DMS153 treated with DMSO at 0.1 percent for 48 hours (cell line): ENCODE measurements at regions not wholly inside any gene's neighbourhood (a gene's known extent, or its start where the extent isn't known, plus 50 kb on each side); places are given as distances from the start of the nearest gene placed in this dataset.

Experiments used
- DNase-seq: peaks from one replicate; lab custom pipeline; 2025; ENCODE audit not compliant: unreplicated experiment; lab: John Stamatoyannopoulos, UW

DNA sequence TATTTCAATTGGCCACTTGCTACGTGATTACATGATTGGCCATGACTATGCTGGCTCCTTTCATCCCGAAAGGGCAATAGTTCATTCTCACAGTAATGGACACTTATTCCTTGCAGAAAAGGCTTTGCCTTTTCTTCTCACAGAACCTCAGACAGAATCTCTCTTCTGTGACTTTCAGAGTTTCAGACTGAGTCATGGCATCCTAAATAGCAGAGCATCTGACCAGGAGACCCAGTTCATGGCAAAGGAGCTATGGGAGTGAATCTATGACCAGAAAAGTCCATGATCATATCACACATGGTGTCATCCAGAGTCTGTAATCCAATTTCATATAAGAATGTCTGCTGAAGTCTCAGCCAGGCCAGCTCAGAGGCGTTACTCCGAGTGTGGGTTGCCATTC lies 263.3 kb upstream of the CLNK start:
- no peak for DNase-seq

GRCh38 chr4:10944321-10944720 lies 259.8 kb upstream of the CLNK start:
- no peak for DNase-seq

DNA sequence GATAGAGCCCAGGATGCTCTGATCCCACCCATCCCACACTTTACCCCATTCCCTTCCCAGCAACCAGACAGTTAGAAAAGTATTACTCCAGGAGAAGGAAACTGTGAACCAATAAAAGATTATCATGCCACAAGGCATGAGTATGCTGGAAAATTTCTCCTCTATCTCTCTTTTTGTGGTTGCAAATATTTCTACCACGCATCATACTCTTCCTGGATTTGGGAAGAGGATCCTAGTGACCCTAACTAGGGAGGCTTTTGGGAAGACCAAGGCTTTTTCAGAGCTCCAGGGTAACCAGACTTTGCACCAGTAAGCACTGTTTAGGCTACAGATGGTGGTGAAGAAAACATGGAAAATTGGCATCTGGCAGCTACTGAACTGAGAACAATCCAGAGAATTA lies 257.6 kb upstream of the CLNK start:
- DNase-seq: no peak

- no peak for DNase-seq
Measured at GRCh38 chr4:10929818-10930217, 245.2 kb upstream of the CLNK start.

DNA sequence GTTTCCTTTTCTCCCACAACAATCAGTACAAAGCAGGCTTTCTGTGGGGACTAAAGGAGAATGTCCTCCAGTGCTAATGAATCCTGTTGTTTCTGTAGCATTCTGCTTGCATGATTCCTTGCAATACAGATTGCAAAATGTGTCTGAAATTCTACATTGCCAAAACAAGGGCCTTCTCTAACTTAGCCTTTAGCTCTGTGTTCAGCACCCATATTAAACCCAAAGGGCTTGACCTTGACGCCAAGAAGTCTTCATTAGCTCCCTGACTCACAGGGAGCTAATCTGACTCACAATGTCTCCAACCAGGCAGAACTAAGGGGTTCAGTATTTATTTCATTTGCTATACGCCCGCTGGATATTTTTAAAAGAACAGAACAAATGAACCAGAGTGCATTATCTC lies 241.4 kb upstream of the CLNK start:
- DNase-seq: no peak

GRCh38 chr4:10924274-10924673 lies 239.7 kb upstream of the CLNK start:
- no peak for DNase-seq

GRCh38 chr4:10917566-10917965 lies 233.0 kb upstream of the CLNK start:
- peak; percentile 83 for DNase-seq

DNA sequence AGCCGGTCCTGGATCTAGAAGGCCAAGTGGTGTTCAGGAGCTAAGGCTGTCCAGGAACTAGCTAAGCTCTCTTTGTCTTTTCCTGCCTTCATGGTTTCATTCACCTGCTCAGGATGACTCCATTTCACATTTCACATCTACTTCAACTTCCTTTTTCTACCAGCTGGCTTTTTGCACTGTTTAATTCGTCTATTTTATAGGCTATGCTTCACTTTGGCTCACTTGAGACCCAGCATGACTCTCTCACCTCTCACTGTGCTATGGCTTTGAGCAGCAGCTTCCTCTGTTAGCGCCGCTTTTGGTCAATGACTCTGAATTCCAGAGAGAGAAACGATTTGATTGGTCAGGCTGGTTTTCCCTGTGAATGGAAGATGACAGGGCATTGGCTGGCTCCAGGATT lies 213.5 kb upstream of the CLNK start:
- DNase-seq: no peak

DNA sequence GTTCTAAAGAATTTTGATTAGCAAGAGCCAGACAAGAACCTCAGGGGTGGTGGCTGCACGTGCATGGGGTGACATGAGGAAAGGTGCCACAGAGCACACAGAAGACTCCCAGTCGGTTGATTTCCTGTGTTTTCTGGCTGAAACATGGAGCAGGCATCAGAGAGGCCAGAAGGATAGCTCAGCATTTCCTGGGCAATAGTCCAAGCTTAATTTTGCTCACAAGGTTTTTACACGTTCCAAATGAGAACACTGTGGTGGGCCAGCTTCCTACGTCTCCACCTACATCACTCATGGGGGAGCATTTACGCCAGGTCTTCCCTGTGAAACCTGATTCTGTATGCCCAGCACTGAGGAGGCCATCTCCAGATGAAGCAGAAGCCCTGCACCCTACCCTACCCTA lies 212.5 kb upstream of the CLNK start:
- no peak for DNase-seq

DNA sequence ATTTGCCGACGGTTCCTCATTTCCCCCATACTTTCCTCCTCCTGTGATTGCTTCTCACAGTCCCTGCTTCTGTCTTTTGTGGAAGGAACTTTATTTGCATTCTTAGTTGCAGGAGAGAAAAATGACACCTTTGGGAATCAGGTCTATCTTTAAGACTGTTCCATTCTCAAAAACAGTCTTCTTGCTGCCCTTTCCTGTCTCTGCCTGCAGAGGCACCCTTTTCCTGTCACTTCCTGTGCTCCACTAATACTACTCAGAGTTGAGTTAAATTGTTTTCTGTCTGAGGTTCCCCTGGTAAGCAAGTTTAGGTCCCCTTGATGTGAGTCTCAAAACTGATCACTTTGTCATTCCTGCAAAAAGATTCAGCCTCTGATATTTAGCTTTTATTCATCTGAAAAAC lies 208.8 kb upstream of the CLNK start:
- no peak for DNase-seq

DNA sequence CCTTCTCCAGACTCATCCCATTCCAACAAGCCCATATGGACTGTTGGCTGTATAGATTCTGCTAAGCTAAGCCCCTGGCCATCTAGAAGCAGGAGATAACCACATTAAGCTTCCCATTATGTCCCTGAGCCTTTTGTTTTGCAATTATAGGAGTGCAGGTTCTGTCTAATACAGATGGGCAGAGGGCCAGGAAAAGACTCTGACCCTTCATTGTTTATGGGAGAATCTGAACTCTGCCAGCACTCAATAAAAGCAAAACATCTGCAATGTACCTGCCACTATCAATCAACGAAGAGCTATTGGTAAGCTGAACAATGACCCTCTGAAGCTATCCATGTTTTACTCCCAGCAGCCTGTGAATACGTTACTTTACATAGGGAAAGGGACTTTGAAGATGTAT lies 207.3 kb upstream of the CLNK start:
- DNase-seq: no peak

- no peak for DNase-seq
Measured at GRCh38 chr4:10889819-10890218, 205.3 kb upstream of the CLNK start.

DNA sequence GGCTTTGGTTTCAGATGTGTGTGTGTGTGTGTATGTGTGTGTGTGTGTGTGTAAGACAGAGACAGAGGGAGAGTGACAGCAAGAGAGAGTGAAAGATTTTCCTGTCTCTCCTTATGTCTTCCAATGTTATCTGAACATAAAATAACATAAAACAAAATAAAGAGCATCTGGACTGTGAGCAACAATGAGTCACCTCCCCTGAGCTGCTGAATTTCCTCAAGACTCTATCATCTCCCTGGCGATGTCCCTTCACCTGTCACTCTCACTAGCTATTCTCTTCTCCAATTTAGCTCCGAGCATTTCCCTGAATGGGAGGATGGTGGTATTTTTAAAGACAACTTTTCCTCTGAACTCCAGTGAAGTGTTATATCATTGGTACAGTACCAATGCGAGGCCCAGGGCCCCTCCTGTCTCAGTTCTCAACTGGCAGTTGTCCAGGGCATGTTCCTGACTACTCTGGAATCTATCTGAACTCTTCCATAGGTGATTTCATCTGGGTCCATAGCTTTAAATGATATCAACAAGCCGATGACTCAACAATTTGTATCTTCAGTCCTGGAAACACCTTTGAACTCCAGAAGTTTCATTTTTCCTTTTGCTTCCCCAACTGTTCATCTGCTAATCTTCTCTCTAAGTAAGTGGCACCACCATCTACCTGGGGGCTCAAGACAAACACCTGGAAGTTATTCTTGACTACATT lies 195.0 kb upstream of the CLNK start:
- DNase-seq: no peak

DNA sequence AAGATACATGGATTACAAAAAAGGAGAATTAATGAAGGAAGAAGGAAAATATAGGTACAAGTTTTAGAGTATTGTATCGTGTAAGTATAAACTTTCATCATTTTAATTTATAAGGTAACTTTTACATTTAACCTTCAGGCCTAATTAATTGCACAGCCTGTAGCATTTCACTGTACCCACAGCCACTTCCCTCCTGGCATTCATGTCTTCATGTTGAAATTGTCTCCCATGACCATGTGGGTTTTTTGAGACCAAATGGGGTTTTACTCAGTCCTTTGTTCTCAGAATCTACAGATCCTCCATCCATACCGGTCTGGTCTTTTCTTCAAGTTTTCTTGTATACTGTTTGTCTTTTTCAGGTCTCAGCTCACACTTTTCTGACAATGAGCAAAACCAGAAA lies 194.3 kb upstream of the CLNK start:
- DNase-seq: no peak

DNA sequence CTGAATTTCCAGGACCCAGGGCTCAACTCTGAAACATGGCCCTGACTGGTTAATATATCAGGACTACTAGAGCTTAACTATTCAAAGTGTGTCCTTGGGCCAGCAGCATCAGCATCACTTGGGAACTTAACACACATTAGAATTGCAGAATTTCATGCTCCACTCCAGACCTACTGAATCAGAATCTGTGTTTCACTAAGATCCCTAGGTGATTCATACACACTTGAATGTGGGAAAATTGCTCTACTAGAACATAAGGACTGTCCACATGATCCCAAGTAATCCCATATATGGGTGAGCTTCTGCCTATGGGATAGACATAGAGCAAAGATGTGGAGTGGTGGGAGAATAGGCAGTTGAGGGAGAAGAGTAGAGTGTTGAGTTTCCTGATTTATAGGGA lies 192.5 kb upstream of the CLNK start:
- DNase-seq: no peak

GRCh38 chr4:10875144-10875799 lies 190.7 kb upstream of the CLNK start:
- DNase-seq: no peak

- no peak for DNase-seq
Measured at GRCh38 chr4:10873809-10874208, 189.2 kb upstream of the CLNK start.

DNA sequence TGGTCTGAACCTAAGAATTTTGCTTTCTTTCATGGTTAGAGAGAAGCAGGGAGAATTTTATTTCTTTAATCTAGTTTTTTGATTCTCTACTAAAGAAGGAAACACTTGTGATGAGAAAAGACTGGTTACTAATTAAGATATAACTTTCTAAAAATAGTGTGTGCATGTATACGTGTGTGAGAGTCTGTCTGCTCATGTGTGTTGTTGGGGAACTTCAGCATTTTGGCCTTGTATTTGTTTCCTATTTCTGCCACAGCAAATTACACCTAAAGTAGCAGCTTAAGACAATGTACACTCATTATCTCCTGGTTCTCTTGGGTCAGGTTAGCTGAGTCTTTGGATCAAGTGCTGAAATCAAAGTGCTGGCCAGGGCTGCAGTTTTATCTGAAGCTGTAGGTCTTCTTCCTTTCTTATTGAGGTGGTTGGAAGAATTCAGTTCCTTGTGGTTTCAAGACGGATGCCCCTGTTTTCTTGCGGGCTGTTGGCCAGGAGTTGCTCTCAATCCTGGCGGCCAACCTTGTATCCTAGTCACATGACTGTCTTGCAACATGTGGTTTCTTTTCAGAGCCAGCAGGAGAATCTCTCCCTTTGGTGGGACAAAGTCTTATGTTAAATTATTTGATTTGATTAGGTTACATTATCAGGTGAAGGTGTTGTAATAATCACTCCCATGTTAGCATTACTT lies 188.4 kb upstream of the CLNK start:
- no peak for DNase-seq

DNA sequence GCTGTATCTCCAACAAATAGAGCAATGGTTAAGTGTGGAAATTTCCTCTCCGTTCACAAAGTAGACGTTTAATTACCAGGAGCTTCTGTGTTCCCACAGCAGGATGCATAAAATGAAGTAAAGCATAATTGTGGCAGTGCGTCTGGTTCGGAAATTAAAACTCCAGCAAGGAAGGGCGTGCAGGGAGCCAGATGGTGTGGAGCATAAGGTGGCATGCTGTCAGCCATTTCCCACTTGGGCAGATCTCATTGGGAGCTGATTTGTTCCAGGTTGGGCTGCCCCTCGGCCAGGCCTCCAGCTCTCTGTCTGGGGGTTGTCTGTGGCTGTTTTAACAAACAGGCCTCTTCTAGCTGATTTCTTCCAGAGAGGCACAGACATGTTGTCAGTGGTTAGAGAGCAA lies 182.1 kb upstream of the CLNK start:
- no peak for DNase-seq

DNA sequence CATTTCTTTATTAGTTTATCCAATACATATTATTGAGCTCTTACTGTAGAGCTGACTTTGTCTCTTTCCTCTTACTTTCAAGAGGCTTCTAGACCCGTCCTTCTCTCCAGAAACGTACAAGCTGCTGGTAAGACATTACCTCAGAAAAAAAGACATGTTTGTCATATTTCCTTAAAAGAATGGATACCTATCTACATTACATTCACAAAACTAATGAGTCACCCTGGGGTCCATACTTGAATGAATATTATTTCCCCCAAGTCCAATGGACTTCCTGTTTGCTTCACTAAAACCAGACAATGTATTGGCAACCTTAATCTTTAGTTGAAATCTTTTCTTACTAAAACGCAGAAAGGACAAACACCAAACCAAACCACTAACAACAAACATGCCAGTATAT lies 176.5 kb upstream of the CLNK start:
- no peak for DNase-seq

- no peak for DNase-seq
Measured at GRCh38 chr4:10856271-10856782, 171.8 kb upstream of the CLNK start.

DNA sequence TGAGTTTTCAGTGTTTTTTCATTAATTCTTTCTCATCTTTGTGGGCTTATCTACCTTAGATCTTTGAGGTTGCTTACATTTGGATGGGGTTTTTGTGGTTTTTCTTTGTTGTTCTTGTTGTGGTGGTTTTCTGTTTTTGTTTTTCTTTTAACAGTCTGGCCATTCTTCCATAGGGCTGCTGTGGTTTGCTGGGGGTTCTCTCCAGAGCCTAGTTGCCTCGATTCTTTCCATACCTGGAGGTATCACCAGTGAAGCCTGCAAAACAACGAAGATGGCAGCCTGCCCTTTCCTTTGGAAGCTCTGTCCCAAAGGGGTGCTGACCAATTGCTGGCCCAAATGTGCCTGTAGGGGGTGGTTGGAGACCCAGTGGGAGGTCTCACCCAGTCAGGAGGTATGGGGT lies 168.6 kb upstream of the CLNK start:
- no peak for DNase-seq
